B cell (primary cell): ENCODE measurements at regions not wholly inside any gene's neighbourhood (a gene's known extent, or its start where the extent isn't known, plus 50 kb on each side); places are given as distances from the start of the nearest gene placed in this dataset.

Experiments used
- ATAC-seq: fragments of 200-7000 bp; cut with Tn5 transposase; one replicate; pipeline ENCODE4 v1.10.0; 2021; ENCODE audit warnings: low read depth, mild to moderate bottlenecking, moderate number of reproducible peaks, moderate library complexity
- CTCF ChIA-PET: fragments of 350-600 bp; sonication (Branson Sonifier 250); formaldehyde crosslinking; loops from one replicate; lab custom pipeline; 2021; ENCODE audit warnings: antibody characterized with exemption, inconsistent platforms; lab: Charles Lee
- POLR2A ChIA-PET: fragments of 350-600 bp; sonication (Branson Sonifier 250); formaldehyde crosslinking; loops from one replicate; lab custom pipeline; 2021; ENCODE audit warnings: antibody characterized with exemption; lab: Charles Lee
- DNase-seq: peaks from one replicate; pipeline ENCODE4 v3.0.0; 2013
- H2AFZ ChIP-seq: 2 replicates; pipeline ENCODE4 v1.6.1; 2012; ENCODE audit warnings: mild to moderate bottlenecking, low read depth, low read length; ENCODE audit not compliant: insufficient read depth, poor library complexity, severe bottlenecking
- H3K27ac ChIP-seq, 2 donors: 1 replicate in 1 of 2; 2 replicates in 1 of 2; pipeline ENCODE4 v1.5.1; 2012 to 2013; ENCODE audit warnings: low read length in 2 of 2, mild to moderate bottlenecking in 2 of 2, moderate library complexity in 1 of 2
- H3K27me3 ChIP-seq, 4 experiments: fragments of 200-600 bp in 1 of 4; sonication (generic) in 1 of 4; replicated peaks in 1 of 4; 1 replicate in 2 of 4; 2 replicates in 2 of 4; pipeline versions ENCODE4 v1.6.1 to v1.7.0; 2013 to 2016; ENCODE audit warnings: low read length in 3 of 4, mild to moderate bottlenecking in 2 of 4, mixed read lengths in 1 of 4, moderate library complexity in 1 of 4; ENCODE audit not compliant: insufficient read depth in 4 of 4, control insufficient read depth in 3 of 4; ENCODE audit errors: control extremely low read depth in 1 of 4
- H3K36me3 ChIP-seq, 2 experiments: replicated peaks in 1 of 2; 1 replicate in 1 of 2; 2 replicates in 1 of 2; pipeline versions ENCODE4 v1.6.1 to v1.7.1; 2013; ENCODE audit warnings: low read length in 1 of 2; ENCODE audit not compliant: insufficient read depth in 2 of 2, control insufficient read depth in 1 of 2; ENCODE audit errors: control extremely low read depth in 1 of 2, extremely low read depth in 1 of 2
- H3K4me1 ChIP-seq, 2 donors: fragments of 200-600 bp in 1 of 2; sonication (generic) in 1 of 2; 1 replicate in 1 of 2; 2 replicates in 1 of 2; pipeline versions ENCODE4 v1.5.1 to v1.6.1; 2013 to 2017; ENCODE audit warnings: low read length in 2 of 2; ENCODE audit not compliant: control insufficient read depth in 2 of 2, insufficient read depth in 2 of 2
- H3K4me2 ChIP-seq: replicated peaks from 2 replicates; pipeline ENCODE3; 2012; ENCODE audit warnings: mild to moderate bottlenecking, low read depth, low read length; ENCODE audit not compliant: poor library complexity, severe bottlenecking
- H3K4me3 ChIP-seq, 5 experiments: fragments of 200-600 bp in 1 of 5; sonication (generic) in 1 of 5; 1 replicate in 3 of 5; 2 replicates in 2 of 5; pipeline versions ENCODE4 v1.5.1 to v1.7.0; 2011 to 2016; ENCODE audit warnings: low read length in 4 of 5, mild to moderate bottlenecking in 4 of 5, low read depth in 2 of 5, control low read depth in 1 of 5, moderate library complexity in 1 of 5; ENCODE audit not compliant: insufficient read depth in 1 of 5; ENCODE audit errors: control extremely low read depth in 1 of 5, extremely low read depth in 1 of 5
- H3K79me2 ChIP-seq: fragments of 200-600 bp; sonication (generic); one replicate; pipeline ENCODE4 v1.6.0; 2016; ENCODE audit warnings: low read length; ENCODE audit not compliant: control insufficient read depth, insufficient read depth
- H3K9ac ChIP-seq: fragments of 200-600 bp; sonication (generic); 2 replicates; pipeline ENCODE4 v1.6.1; 2017; ENCODE audit warnings: mild to moderate bottlenecking, low read length, moderate library complexity
- H3K9me3 ChIP-seq, 3 donors: one replicate each; pipeline versions ENCODE4 v1.6.1 to v1.7.1; 2013; ENCODE audit warnings: low read length in 2 of 3; ENCODE audit not compliant: control insufficient read depth in 2 of 3, insufficient read depth in 1 of 3; ENCODE audit errors: control extremely low read depth in 1 of 3
- H4K20me1 ChIP-seq: 2 replicates; pipeline ENCODE4 v1.6.0; 2012; ENCODE audit warnings: mild to moderate bottlenecking, low read length; ENCODE audit not compliant: insufficient read depth, control insufficient read depth, poor library complexity, severe bottlenecking
- H3K27ac Mint-ChIP-seq: one replicate; pipeline ENCODE4 v1.8.0; 2021; ENCODE audit warnings: mixed read lengths
- H3K27me3 Mint-ChIP-seq: one replicate; pipeline ENCODE4 v1.8.0; 2021; ENCODE audit warnings: mixed read lengths
- H3K4me1 Mint-ChIP-seq: one replicate; pipeline ENCODE4 v1.8.0; 2021; ENCODE audit warnings: mixed read lengths
- H3K4me3 Mint-ChIP-seq: one replicate; pipeline ENCODE4 v1.8.0; 2021; ENCODE audit warnings: mixed read lengths
- H3K9me3 Mint-ChIP-seq: one replicate; pipeline ENCODE4 v1.8.0; 2022; ENCODE audit warnings: mixed read lengths; ENCODE audit not compliant: insufficient read depth
- EZH2 ChIP-seq: IDR thresholded peaks from 2 replicates; pipeline ENCODE4 v1.6.1; 2012; ENCODE audit warnings: borderline replicate concordance, low read depth, mild to moderate bottlenecking, moderate library complexity, low read length; ENCODE audit not compliant: insufficient read depth, poor library complexity, severe bottlenecking
- WGBS: methylation state at CpG from one replicate; pipeline ENCODE4 v1.1.5; 2013; ENCODE audit warnings: missing lambda C conversion rate; ENCODE audit not compliant: insufficient coverage; 5-methylcytosine and 5-hydroxymethylcytosine counted together
- intact Hi-C: fragments of 100-400 bp; cut with micrococcal nuclease; formaldehyde crosslinking; loops from one replicate; pipeline ENCODE4 v1.10.0; 2022
- TF ChIP-seq, protein P1 (sequence below): fragments of 200-600 bp; IDR thresholded peaks from one replicate; pipeline ENCODE4 v1.8.0; 2022; ENCODE audit warnings: antibody characterized with exemption, mild to moderate bottlenecking

DNA sequence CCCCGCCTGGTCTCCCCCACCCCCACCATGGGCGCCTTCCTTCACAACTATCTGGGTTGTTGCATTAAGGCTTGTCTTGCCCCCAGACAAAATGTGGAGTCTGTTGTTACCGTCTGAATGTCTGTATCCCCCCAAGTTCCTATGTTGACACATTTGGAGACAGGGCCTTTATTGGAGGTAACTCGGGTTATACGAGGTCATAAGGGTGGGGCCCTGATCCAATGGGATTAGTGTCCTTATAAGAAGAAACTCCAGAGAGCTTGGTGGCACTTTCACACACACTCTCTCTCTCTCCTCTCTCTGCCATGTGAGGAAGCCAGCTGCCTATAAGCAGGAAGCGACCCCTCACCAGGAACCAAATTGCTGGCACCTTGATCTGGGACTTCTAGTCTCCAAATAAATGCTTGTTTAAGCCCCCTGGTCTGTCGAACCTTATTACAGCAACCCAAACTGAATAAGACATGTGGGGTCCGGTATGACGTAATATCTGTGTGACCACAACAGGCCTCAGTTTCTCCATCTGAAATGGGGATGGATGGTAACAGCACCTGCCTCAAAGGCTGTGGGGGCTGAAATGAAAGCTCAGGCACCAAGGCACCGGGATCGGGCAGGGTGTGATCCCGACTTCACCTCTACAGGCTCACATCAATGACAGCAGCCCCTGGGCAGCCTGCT, 222.3 kb downstream of the CTTN start:
- H3K4me3 ChIP-seq = no peak overlapping the region
- no peak for ATAC-seq
- H3K9me3 ChIP-seq = peaks cover 0 to 40% (median 0%) of the 10 kb centered on the region in 3 donors
- intact Hi-C loops = no loop called here
- no peak for DNase-seq
- no peak overlapping the region for H3K4me2 ChIP-seq
- ChIA-PET CTCF (no interaction called here), POLR2A (no interaction called here)
- no peak overlapping the region for H3K27ac ChIP-seq
- no peaks in the 10 kb centered on the region for H3K79me2 ChIP-seq
- no peaks in the 10 kb centered on the region for H3K36me3 ChIP-seq
- H3K27me3 ChIP-seq = no peaks in the 10 kb centered on the region
- Mint-ChIP-seq H3K27ac (no peak overlapping the region), H3K4me3 (no peak overlapping the region), H3K4me1 (no peaks in the 10 kb centered on the region), H3K9me3 (no peaks in the 10 kb centered on the region), H3K27me3 (no peaks in the 10 kb centered on the region)
- H3K4me1 ChIP-seq = no peaks in the 10 kb centered on the region
- TF ChIP-seq, protein P1, sequence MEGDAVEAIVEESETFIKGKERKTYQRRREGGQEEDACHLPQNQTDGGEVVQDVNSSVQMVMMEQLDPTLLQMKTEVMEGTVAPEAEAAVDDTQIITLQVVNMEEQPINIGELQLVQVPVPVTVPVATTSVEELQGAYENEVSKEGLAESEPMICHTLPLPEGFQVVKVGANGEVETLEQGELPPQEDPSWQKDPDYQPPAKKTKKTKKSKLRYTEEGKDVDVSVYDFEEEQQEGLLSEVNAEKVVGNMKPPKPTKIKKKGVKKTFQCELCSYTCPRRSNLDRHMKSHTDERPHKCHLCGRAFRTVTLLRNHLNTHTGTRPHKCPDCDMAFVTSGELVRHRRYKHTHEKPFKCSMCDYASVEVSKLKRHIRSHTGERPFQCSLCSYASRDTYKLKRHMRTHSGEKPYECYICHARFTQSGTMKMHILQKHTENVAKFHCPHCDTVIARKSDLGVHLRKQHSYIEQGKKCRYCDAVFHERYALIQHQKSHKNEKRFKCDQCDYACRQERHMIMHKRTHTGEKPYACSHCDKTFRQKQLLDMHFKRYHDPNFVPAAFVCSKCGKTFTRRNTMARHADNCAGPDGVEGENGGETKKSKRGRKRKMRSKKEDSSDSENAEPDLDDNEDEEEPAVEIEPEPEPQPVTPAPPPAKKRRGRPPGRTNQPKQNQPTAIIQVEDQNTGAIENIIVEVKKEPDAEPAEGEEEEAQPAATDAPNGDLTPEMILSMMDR = no peak
- no peak for TF ChIP-seq EZH2
- H4K20me1 ChIP-seq = no peaks in the 10 kb centered on the region
- H3K9ac ChIP-seq = no peak overlapping the region
- no peak overlapping the region for H2AFZ ChIP-seq
- WGBS = 94% methylated on average over 7 of the region's 12 CpGs

- H2AFZ ChIP-seq = no peak overlapping the region
- 94% methylated on average over 3 of the region's 6 CpGs for WGBS
- H3K4me1 Mint-ChIP-seq = no peaks in the 10 kb centered on the region
- no peak overlapping the region for H3K27ac Mint-ChIP-seq
- H3K4me2 ChIP-seq = no peak overlapping the region
- no peaks in the 10 kb centered on the region for H3K27me3 Mint-ChIP-seq
- DNase-seq (no peak), ATAC-seq (no peak)
- no peaks in the 10 kb centered on the region for H3K36me3 ChIP-seq
- CTCF ChIA-PET = no interaction called here
- no peaks in the 10 kb centered on the region for H3K79me2 ChIP-seq
- intact Hi-C loops = no loop called here
- H3K9me3 Mint-ChIP-seq = no peaks in the 10 kb centered on the region
- peaks cover 0 to 34% (median 0%) of the 10 kb centered on the region in 3 donors for H3K9me3 ChIP-seq
- H3K9ac ChIP-seq = no peak overlapping the region
- POLR2A ChIA-PET = no interaction called here
- TF ChIP-seq, protein P1 = no peak
- no peak for TF ChIP-seq EZH2
- no peaks in the 10 kb centered on the region for H4K20me1 ChIP-seq
- no peak overlapping the region for H3K27ac ChIP-seq
- no peaks in the 10 kb centered on the region for H3K27me3 ChIP-seq
- no peak overlapping the region for H3K4me3 ChIP-seq
- no peak overlapping the region for H3K4me3 Mint-ChIP-seq
- no peaks in the 10 kb centered on the region for H3K4me1 ChIP-seq
Observed at GRCh38 chr11:70621241-70621640, 222.9 kb downstream of the CTTN start.
